AG04450 (cell line): ENCODE measurements at regions not wholly inside any gene's neighbourhood (a gene's known extent, or its start where the extent isn't known, plus 50 kb on each side); places are given as distances from the start of the nearest gene placed in this dataset.

Source experiments
- CTCF ChIA-PET: fragments of 300-600, 350-600 bp; formaldehyde crosslinking; extraction: SDS; loops from one replicate; lab custom pipeline; 2022; ENCODE audit warnings: antibody characterized with exemption, inconsistent platforms; lab: Charles Lee
- POLR2A ChIA-PET: fragments of 350-600 bp; formaldehyde crosslinking; extraction: SDS; loops from one replicate; lab custom pipeline; 2021; ENCODE audit warnings: antibody characterized with exemption, inconsistent platforms; lab: Yijun Ruan, JAX
- DNase-seq: peaks from one replicate; pipeline ENCODE4 v3.0.0-alpha.2; 2011; ENCODE audit warnings: low read depth, low spot score
- H3K27ac ChIP-seq: one replicate; pipeline ENCODE4 v1.5.1; 2012; ENCODE audit warnings: low read depth, low read length, control low read depth
- H3K27me3 ChIP-seq: one replicate; pipeline ENCODE4 v1.6.0; 2012; ENCODE audit warnings: low read length; ENCODE audit not compliant: control insufficient read depth, insufficient read depth
- H3K4me3 ChIP-seq: 2 replicates; pipeline ENCODE4 v1.5.1; 2011; ENCODE audit warnings: mild to moderate bottlenecking, low read depth, low read length, control low read depth
- H3K9me3 ChIP-seq: 2 replicates; pipeline ENCODE4 v1.5.1; 2012; ENCODE audit warnings: low read length; ENCODE audit not compliant: control insufficient read depth, insufficient read depth
- TF ChIP-seq, protein P1 (sequence below): IDR thresholded peaks from 2 replicates; pipeline ENCODE4 v1.5.1; 2011; ENCODE audit warnings: low read depth, low read length, control low read depth, inconsistent platforms

GRCh38 chr18:57956491-57956890 lies 87.5 kb upstream of the NEDD4L start:
- no peak for DNase-seq
- CTCF ChIA-PET = interaction anchor here (1.7 kb wide), 1 partner anchor 13 kb away, joined by 3 read pairs; no protein-coding TSS in a partner anchor
- TF ChIP-seq, protein P1, sequence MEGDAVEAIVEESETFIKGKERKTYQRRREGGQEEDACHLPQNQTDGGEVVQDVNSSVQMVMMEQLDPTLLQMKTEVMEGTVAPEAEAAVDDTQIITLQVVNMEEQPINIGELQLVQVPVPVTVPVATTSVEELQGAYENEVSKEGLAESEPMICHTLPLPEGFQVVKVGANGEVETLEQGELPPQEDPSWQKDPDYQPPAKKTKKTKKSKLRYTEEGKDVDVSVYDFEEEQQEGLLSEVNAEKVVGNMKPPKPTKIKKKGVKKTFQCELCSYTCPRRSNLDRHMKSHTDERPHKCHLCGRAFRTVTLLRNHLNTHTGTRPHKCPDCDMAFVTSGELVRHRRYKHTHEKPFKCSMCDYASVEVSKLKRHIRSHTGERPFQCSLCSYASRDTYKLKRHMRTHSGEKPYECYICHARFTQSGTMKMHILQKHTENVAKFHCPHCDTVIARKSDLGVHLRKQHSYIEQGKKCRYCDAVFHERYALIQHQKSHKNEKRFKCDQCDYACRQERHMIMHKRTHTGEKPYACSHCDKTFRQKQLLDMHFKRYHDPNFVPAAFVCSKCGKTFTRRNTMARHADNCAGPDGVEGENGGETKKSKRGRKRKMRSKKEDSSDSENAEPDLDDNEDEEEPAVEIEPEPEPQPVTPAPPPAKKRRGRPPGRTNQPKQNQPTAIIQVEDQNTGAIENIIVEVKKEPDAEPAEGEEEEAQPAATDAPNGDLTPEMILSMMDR = no peak
- Histone ChIP-seq H3K27me3 (peaks cover 10% of the 10 kb centered on the region), H3K9me3 (no peaks in the 10 kb centered on the region), H3K27ac (no peak overlapping the region), H3K4me3 (no peak overlapping the region)
- POLR2A ChIA-PET = no interaction called here

GRCh38 chr18:57954935-57955334 lies 89.1 kb upstream of the NEDD4L start:
- Histone ChIP-seq H3K9me3 (no peaks in the 10 kb centered on the region), H3K4me3 (no peak overlapping the region), H3K27me3 (peaks cover 10% of the 10 kb centered on the region), H3K27ac (no peak overlapping the region)
- no peak for DNase-seq
- CTCF ChIA-PET = no interaction called here
- POLR2A ChIA-PET = interaction anchor here (0.6 kb wide), 1 partner anchor 53 kb away, joined by 3 read pairs; no protein-coding TSS in a partner anchor
- TF ChIP-seq, protein P1 = no peak

DNA sequence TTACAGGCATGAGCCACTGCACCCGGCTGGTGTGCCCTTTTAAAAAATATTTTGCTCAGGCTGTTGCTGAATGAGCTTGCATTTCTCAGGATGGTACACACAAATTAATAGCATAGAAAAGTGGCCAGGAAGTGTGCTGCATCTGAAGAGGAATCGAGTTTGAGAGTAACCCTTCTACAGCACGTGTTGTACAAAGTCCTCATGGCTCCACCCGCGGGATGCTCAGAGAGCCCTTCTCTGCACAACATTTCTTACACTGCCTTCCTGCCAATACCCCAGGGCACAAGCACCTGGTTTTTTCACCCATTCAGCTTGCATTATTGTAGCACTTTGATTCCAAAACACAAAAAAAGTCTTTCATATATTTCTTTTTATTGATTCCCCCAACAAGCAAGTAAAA lies 90.1 kb upstream of the NEDD4L start:
- TF ChIP-seq, protein P1 = no peak
- Histone ChIP-seq H3K4me3 (no peak overlapping the region), H3K27ac (no peak overlapping the region), H3K9me3 (no peaks in the 10 kb centered on the region), H3K27me3 (peaks cover 10% of the 10 kb centered on the region)
- ChIA-PET POLR2A (no interaction called here), CTCF (no interaction called here)
- DNase-seq = no peak

DNA sequence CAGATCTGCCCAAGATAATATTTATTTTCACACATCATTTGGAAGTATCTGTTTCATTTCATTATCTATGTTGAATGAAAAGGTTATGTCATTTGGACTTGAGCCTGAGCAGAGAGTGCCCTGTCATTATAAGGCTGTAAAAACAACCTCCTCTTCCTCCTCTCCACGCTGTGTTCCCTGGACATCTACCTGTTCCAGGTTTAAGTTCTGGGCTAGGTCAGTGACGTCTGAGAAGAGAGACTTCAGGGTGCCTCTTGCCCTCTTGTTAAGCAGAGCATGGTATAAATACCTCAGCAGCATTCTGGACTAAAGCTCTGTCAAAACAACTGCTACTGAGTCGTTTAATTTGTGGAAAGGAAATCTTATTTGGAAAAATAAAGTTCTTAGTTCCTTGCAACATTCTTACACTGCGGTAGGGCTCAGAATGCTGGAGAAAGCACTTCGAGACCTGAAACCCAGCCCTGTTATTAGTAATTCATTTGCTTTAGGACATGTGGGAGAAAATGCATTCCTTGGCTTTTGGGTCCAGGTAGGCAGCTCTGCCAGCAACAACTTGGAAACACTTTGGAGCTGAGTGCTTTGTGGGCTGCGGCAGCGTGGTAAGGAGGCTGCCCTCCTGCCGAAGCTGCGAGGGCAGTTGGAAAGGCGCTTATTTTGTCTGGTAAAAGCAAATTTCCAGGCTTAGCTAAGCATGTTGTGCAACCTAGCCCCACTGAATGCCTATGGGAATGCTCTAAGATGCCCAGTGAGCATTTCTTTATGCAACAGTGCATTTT lies 91.8 kb upstream of the NEDD4L start:
- DNase-seq = no peak
- Histone ChIP-seq H3K4me3 (no peak overlapping the region), H3K27ac (no peak overlapping the region), H3K27me3 (peaks cover 10% of the 10 kb centered on the region), H3K9me3 (no peaks in the 10 kb centered on the region)
- ChIA-PET CTCF (no interaction called here), POLR2A (no interaction called here)
- TF ChIP-seq, protein P1 = no peak

- Histone ChIP-seq H3K9me3 (no peaks in the 10 kb centered on the region), H3K27me3 (peaks cover 6% of the 10 kb centered on the region), H3K4me3 (no peak overlapping the region), H3K27ac (no peak overlapping the region)
- DNase-seq = no peak
- ChIA-PET CTCF (interaction anchor here (1.4 kb wide), 1 partner anchor 8 kb away, joined by 3 read pairs; no protein-coding TSS in a partner anchor), POLR2A (interaction anchor here (0.6 kb wide), 1 partner anchor 312 kb away, joined by 3 read pairs; no protein-coding TSS in a partner anchor)
- TF ChIP-seq, protein P1 = no peak
Measured at GRCh38 chr18:57951117-57951796, 92.8 kb upstream of the NEDD4L start.
